ENCODE measurements at regions not wholly inside any gene's neighbourhood (a gene's known extent, or its start where the extent isn't known, plus 50 kb on each side); places are given as distances from the start of the nearest gene placed in this dataset.

DNA sequence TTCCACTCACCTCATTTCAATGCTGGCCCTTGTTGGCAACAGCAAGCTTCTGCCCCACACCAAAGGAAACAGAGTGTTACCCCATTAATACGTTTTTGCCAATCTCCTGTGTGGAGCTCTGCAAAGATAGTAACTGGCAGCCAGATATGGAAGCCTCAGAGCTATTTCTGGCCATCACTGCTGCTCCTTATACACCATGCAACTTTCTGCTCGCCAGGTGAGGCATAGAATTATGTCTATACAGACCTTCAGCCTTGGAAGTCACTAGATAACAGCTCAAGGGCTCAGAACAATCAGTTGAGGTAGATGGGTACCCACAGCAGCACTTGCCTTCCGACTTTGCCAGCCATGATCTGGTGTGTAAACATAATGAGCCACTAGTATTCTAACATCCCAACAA is 214.8 kb upstream of the ALG10B start:
- TF ChIP-seq EZH2phosphoT487 (IDR thresholded peaks at IDR 0.05; ENCODE audit: borderline replicate concordance) (no peak), EZH2 (IDR thresholded peaks at IDR 0.05) (no peak), POLR2AphosphoS5 (IDR thresholded peaks at IDR 0.05; ENCODE audit: low read depth, low read length) (no peak)
- TF ChIP-seq, protein P1, sequence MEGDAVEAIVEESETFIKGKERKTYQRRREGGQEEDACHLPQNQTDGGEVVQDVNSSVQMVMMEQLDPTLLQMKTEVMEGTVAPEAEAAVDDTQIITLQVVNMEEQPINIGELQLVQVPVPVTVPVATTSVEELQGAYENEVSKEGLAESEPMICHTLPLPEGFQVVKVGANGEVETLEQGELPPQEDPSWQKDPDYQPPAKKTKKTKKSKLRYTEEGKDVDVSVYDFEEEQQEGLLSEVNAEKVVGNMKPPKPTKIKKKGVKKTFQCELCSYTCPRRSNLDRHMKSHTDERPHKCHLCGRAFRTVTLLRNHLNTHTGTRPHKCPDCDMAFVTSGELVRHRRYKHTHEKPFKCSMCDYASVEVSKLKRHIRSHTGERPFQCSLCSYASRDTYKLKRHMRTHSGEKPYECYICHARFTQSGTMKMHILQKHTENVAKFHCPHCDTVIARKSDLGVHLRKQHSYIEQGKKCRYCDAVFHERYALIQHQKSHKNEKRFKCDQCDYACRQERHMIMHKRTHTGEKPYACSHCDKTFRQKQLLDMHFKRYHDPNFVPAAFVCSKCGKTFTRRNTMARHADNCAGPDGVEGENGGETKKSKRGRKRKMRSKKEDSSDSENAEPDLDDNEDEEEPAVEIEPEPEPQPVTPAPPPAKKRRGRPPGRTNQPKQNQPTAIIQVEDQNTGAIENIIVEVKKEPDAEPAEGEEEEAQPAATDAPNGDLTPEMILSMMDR (IDR thresholded peaks at IDR 0.05 in 2 of 3, conservative IDR thresholded peaks at IDR 0.05 in 1 of 3; ENCODE audit: borderline replicate concordance in 1 of 3, insufficient read depth in 1 of 3, low read depth in 2 of 3, low read length in 2 of 3): no peak
